ENCODE measurements at regions not wholly inside any gene's neighbourhood (a gene's known extent, or its start where the extent isn't known, plus 50 kb on each side); places are given as distances from the start of the nearest gene placed in this dataset.
"Not testable (repeated sequence)": the region's sequence is repeated elsewhere in the genome, so short reads cannot be mapped to it uniquely, and the experiment has no call there.

DNA sequence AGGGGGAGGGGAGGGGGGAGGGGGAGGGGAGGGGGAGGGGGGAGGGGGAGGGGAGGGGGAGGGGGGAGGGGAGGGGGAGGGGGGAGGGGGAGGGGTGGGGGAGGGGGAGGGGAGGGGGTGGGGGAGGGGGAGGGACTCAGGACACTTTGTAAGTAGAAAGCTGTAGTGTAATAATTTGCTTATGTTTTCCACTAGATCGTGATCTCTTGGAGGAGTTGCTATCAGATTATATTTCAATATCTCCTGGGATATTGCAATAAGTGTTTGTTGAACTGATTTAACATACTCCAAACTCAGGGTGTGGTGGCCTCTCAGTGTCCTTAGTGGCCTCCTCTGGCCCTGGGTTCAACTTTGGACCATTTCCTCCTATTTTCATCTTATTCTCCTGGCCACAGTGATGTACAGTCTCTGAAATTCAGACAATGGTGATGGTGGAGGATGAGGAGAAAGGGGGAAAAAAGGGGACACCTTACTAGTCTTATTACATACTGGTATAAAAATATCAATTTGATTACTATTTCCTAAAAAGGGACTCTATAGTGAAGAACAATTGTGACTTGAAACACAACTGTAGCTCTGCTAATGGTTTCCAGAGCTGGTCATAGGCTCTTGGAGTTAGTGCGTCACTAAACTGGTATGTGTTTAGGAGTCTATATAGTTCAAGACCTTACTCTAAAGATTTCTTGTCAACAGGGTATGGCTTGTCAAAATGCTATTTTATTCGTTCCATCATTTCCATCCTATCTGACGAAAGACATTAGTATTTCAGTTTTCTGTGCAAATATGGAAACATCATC, 89.6 kb downstream of the DDX1 start:
- no peak for DNase-seq (ENCODE audit: low spot score)

- no peak for DNase-seq (ENCODE audit: low spot score)
Measured at GRCh38 chr2:15682354-15682753, 90.7 kb downstream of the DDX1 start.

DNA sequence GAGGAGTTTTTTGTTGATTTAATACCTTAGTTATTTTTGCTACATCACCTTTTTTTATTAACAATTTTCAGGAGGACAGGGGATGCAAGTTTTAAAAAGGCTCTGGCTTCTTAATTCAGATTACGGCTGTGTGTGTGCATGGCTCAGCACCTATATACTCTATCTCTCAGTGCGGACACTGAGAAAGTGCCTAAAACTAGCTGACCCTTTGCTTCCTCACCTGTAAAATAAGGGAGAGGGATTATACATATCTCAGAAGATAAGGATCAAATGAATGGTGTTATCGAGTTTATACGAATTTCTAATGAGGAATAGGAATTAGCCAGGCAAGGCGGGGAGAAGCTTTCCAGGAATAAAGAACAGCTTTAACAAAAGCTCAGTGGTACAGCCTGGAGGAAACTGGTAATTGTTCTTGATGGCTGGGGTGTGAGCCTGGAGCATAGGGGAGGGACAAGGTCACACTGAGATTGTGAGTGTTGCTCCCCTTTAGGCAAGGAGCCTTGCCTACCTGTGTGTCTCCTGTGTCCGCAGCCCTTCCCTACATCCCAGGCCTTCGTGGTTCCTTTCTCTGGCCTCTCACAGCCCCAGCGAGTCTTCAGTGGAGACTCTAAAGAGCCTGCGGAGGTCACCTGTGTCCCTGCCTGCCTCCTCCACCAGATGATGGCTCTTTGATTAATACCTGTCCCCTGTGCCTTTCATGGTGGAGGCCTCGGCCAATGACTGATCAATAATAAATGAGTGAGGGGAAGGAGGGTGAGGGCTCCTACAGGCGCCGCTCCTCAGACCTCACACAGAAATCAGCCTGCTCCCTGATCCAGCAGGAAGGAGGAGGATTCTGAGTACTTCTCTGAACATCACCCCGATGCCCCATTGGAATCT, 92.7 kb downstream of the DDX1 start:
- DNase-seq (ENCODE audit: low spot score) = no peak

DNA sequence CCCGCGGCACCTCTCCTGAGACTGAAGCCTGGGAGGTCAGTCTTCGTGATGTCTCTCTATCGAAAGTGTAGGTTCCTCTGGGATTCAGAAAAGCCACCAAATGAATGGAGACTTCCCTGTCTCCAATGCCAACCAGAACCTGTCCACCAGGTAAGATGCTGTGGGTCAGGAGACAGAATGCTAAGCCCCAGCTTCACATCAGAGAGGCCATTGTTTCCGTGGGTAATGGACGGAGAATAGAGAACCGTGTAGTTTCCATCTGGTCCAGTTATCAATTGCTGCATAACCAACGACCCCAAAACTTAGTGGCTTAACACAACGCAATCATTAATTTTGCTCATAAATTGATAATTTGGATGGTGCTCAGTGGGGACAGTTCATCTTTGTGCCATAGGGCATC, 93.5 kb downstream of the DDX1 start:
- DNase-seq (ENCODE audit: low spot score) = no peak

DNA sequence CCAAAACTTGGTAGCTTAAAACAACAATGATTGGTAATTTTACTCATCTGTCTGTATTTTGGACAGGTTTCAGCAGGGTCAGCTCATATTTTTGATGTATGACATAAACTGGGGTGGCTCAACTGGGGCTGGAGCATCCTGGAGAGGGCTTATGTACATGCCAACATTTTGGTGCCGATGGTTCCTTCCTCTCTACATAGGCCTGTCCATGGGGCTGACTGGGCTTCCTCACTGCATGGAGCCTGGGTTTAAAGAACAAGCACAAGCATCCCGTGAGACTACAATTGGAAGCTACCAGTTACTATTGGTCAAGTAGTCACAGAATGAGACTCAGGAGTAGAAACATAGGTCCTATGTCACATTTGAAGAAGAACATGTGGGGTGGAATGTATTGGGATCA, 95.0 kb downstream of the DDX1 start:
- no peak for DNase-seq (ENCODE audit: low spot score)

- no peak for DNase-seq (ENCODE audit: low spot score)
Measured at GRCh38 chr2:15687243-15687642, 95.6 kb downstream of the DDX1 start.

- DNase-seq (ENCODE audit: low spot score) = no peak
Measured at GRCh38 chr2:15687720-15688119, 96.1 kb downstream of the DDX1 start.

DNA sequence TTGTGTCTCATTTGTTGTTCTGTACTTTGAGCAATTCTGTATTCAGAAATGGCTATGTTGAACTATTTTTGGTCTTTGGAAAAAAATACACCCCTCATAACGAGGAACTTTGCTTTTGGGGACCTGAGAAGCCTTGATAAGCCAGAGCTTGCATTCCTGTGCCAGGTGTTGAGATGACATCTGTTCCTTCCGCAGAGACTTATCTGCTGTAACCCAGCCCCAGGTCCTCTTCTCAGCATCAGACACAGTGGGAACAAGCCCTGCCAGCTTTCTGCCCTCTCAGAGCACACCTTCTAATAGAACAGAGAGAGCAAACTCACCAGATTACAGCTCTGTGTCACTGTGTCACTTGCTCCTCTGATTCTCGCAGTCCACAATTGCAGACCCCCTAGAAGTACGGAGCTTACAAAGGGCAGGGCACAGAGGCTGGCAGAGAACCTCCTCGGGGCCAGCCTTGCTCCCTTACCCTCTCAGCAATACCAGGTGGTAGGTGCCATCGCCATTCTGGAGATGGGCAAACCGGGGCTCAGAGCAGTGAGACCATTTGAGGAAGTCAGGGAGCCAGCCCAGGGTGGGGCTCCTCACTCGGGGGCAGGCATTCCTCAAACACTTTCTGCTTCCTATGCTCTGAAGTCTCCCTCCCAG, 97.4 kb downstream of the DDX1 start:
- DNase-seq (ENCODE audit: low spot score) = no peak

DNA sequence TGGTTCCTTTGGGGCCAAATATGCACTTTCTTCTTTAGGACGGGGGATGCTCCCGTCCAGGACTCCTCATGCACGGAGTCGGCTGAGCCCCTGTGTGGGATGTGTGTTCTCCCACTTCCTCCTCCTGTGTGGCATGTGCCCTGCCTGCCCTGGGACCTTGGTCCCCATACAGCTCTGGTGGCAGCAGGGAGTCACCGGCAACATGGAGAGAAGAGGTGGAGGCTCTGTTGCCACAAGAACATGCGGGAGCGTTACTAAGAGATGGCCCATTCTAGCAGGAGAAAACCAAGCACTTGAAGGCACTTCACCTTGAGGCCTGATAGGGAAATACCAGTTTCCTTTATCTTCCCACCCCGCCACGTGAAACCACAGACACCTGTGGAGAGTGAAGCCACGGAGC, 98.0 kb downstream of the DDX1 start:
- no peak for DNase-seq (ENCODE audit: low spot score)

- no peak for DNase-seq (ENCODE audit: low spot score)
Measured at GRCh38 chr2:15691586-15692310, 100.1 kb downstream of the DDX1 start.

GRCh38 chr2:15692551-15693377, 101.1 kb downstream of the DDX1 start:
- no peak for DNase-seq (ENCODE audit: low spot score)

- DNase-seq (ENCODE audit: low spot score) = no peak
Measured at GRCh38 chr2:15693382-15693781, 101.7 kb downstream of the DDX1 start.

- no peak for DNase-seq (ENCODE audit: low spot score)
Measured at GRCh38 chr2:15693926-15694588, 102.4 kb downstream of the DDX1 start.

DNA sequence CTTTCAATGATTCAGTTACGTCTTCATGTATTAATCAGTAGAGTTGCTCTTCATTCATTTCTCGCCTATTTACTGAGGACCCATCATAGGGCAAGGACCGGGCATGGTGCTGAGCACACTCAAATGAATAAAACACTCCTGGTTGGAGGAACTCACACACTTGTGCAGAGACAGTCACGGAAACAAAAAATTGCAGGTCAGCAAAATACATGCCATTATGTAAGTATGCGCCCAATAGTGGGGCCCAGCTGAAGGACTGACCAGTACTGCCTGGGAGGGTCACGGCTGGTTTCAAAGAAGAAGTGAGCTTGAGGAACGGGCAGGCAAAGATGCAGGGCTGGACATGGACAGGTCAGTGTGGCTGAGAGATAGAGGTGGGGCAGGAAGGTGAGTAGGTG, 102.9 kb downstream of the DDX1 start:
- DNase-seq (ENCODE audit: low spot score) = no peak

DNA sequence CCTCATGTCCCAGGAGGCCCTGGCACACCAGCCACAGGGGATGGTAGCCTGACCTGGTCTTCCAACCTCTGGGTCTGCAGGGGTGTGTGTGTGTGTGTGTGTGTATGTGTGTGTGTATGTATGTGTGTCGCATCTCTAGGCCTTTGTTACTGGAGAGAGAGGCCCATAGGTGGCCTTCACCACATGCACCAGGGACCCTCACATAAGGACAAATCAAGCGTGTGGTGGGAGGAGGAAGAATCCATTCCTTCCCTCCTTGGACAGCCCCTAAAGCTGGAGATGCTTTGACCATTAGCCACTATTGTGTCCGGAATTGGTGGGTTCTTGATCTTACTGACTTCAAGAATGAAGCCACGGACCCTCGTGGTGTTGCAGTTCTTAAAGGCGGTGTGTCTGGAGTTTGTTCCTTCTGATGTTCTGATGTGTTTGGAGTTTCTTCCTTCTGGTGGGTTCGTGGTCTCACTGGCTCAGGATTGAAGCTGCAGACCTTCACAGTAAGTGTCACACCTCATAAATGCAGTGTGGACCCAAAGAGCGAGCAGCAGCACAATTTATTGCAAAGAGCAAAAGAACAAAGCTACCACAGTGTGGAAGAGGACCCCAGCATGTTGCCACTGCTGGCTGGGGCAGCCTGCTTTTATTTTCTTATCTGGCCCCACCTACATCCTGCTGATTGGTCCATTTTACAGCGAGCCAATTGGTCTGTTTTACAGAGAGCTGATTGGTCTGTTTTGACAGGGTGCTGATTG, 104.1 kb downstream of the DDX1 start:
- DNase-seq (ENCODE audit: low spot score) = no peak

DNA sequence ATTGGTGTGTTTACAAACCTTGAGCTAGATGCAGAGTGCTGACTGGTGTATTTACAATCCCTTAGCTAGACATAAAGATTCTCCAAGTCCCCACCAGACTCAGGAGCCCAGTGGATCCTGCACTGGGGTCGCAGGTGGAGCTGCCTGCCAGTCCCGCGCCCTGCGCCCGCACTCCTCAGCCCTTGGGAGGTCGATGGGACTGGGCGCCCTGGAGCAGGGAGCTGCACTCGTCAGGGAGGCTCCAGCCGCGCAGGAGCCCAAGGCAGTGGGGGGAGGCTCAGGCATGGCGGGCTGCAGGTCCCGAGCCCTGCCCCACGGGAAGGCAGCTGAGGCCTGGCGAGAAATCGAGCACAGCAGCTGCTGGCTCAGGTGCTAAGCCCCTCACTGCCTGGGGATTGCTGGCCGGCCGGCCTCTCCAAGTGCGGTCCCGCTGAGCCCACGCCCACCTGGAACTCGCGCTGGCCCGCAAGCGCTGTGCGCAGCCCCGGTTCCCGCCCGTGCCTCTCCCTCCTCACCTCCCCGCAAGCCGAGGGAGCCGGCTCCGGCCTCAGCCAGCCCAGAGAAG, 105.0 kb downstream of the DDX1 start:
- not testable (repeated sequence) for DNase-seq (ENCODE audit: low spot score)

DNA sequence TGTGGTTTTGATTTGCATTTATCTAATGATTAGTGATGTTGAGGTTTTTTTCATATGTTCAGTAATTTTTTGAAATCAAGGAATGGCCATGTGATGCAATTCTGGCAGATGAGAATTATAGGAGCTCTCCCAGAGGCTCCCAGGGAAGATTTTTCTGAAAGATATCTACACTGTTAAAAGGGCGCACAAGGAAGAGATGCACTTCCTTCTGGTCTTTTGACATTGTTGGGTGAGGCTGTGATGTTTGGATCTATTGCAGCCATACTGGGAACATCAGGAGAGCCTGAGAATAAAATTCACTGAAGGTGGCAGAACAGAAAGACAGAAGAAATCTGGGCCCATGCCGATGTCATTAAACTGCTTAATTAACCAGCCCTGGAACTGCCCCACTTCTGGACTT, 108.5 kb downstream of the DDX1 start:
- no peak for DNase-seq (ENCODE audit: low spot score)

- no peak for DNase-seq (ENCODE audit: low spot score)
Measured at GRCh38 chr2:15700599-15701340, 109.1 kb downstream of the DDX1 start.

DNA sequence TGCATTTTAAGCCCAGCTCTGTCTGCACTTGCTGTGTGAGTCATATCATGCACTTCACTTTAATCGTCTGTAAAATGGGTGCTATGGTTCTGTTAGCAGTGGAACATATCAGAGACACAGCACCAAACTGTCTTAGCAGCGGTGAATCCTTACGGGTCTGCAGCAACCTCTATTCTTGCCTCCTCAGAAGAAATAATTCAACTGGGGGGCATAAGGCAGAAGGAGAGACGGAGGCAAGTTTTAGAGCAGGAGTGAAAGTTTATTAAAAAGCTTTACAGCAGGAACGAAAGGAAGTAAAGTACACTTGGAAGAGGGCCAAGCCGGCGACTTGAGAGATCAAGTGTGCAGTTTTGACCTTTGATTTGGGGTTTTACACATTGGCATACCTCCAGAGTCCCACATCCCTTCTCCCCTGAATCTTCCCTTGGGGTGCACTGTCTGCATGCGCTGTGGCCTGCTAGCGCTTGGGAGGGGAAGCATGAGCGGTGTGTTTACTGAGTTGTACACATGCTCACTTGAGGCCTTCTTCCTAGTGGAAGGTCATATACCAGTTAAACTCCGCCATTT, 109.8 kb downstream of the DDX1 start:
- no peak for DNase-seq (ENCODE audit: low spot score)
